Astrocyte of the spinal cord (primary cell): ENCODE measurements at regions not wholly inside any gene's neighbourhood (a gene's known extent, or its start where the extent isn't known, plus 50 kb on each side); places are given as distances from the start of the nearest gene placed in this dataset.

Source experiments
- DNase-seq: peaks from one replicate; pipeline ENCODE4 v3.0.0; 2011; ENCODE audit warnings: low read depth, low spot score
- H3K4me3 ChIP-seq: 2 replicates; pipeline ENCODE4 v1.5.1; 2011; ENCODE audit warnings: low read depth, mild to moderate bottlenecking, low read length, moderate library complexity
- in situ Hi-C: cut with HindIII; loops from 2 replicates; pipeline ENCODE4 v1.10.0; 2017; ENCODE audit warnings: low sequenced_read_pairs
- TF ChIP-seq, protein P1 (sequence below): IDR thresholded peaks from 2 replicates; pipeline ENCODE4 v1.5.1; 2012; ENCODE audit warnings: low read depth, mild to moderate bottlenecking, low read length, inconsistent platforms

DNA sequence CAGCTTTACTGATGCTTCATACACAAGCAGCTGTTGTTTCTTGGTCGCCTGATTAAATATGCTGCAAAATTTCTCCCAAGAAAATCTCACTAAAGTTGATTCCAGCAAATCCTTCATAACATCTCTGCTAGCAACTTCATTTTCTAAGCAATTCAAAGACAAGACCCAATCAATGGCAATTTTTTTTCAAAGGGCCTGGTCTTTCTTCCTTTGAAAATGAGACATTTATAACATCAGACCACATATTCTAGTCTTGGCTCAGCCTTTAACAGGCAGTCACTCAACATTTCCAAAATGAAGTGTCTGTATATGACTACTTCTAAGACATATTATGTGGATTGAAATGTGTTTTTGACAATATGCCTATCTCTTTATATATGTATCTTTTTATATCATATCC is 702.6 kb downstream of the KCNA4 start:
- in situ Hi-C loops: no loop called here
- DNase-seq: no peak
- H3K4me3 ChIP-seq: no peak overlapping the region
- TF ChIP-seq, protein P1, sequence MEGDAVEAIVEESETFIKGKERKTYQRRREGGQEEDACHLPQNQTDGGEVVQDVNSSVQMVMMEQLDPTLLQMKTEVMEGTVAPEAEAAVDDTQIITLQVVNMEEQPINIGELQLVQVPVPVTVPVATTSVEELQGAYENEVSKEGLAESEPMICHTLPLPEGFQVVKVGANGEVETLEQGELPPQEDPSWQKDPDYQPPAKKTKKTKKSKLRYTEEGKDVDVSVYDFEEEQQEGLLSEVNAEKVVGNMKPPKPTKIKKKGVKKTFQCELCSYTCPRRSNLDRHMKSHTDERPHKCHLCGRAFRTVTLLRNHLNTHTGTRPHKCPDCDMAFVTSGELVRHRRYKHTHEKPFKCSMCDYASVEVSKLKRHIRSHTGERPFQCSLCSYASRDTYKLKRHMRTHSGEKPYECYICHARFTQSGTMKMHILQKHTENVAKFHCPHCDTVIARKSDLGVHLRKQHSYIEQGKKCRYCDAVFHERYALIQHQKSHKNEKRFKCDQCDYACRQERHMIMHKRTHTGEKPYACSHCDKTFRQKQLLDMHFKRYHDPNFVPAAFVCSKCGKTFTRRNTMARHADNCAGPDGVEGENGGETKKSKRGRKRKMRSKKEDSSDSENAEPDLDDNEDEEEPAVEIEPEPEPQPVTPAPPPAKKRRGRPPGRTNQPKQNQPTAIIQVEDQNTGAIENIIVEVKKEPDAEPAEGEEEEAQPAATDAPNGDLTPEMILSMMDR: no peak

DNA sequence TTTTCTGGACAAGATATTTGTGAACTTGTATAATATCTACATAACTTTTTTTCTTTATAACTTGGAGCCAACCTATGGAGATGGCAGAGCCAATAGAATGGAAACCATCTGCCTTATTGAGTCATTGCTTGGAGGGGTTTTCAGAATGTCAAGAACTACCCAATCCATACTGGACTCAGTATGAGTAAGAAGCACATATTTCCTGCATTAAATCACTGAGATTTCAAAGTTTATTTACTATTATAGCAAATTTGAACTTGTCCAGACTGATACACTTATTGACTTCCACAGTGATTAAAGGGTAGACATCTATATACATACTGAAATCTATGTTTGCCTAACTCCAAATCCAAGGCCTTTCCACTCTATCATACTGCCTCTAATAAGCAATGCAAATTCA is 704.0 kb downstream of the KCNA4 start:
- TF ChIP-seq, protein P1: no peak
- DNase-seq: peak; percentile 49
- in situ Hi-C loops: no loop called here
- no peak overlapping the region for H3K4me3 ChIP-seq

DNA sequence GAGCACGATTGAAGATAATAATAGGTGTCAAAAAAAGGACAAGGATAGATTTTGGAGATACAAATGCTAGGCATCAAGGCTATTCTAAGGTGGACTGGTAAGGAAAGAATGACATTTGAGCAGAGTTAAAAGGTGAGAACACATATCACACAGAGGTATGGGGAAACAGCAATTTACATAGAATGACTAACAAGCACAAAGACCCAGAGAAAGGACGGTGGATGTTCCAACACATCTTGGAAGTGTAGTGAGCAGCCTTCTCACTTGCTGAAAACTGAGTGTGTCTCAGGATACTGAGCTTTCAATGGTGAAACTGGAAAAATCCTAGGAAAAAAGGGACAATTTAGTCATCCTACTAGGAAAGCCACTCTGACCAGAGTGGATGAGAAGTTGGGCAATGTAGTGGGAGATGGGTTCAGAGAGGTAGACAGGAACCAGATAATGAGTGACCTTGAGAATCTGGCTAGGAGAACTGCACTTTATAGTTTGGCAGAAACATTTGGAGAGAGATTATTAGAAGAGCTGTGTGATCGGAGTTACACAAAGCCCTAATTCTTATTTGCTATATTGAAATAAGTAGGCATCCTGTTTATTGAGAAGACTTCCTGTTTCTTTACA is 706.0 kb downstream of the KCNA4 start:
- in situ Hi-C loops: no loop called here

DNA sequence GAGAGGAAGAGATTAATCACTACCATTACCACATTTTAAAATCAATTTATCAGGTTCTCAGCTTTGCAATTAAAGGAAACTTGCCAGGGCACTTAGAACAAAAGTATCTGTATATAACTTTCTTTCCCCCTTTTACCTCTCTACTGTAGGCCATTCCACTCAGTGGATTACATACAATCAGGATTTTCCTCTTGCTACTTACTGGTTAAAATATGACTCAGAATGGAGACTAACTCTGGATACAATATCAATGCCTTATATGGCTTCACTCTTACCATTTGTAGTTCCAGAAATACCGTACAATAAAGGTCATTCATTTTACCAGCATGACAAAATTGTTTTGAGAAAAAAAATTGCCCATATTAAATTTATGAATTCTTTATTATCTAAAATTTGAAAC is 706.8 kb downstream of the KCNA4 start:
- in situ Hi-C loops: no loop called here
- no peak overlapping the region for H3K4me3 ChIP-seq
- TF ChIP-seq, protein P1: no peak
- DNase-seq: peak; percentile 89

More for the DNA sequence above, 706.0 kb downstream of the KCNA4 start:
- H3K4me3 ChIP-seq: no peak overlapping the region
- no peak for DNase-seq
- TF ChIP-seq, protein P1: no peak

DNA sequence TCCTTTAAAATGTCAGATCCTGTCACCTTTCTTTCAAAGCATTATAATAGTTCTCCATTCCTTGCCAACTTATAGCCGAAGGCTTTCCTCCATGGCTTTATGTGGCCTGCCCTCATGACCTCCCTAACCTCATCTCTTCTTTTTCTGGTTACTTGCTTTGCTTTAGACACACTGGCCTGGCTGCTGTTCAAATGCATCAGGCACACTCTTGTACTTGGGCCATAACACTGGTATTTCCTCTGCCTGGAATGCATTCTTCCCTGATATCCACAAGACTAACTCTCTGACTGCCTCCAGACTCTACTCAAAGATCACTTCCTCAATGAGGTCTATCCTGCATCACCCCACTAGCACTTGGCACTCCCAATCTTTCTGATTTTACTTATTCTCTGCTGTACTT is 710.3 kb downstream of the KCNA4 start:
- no peak overlapping the region for H3K4me3 ChIP-seq
- TF ChIP-seq, protein P1: no peak
- peak; percentile 92 for DNase-seq
- in situ Hi-C loops: no loop called here

DNA sequence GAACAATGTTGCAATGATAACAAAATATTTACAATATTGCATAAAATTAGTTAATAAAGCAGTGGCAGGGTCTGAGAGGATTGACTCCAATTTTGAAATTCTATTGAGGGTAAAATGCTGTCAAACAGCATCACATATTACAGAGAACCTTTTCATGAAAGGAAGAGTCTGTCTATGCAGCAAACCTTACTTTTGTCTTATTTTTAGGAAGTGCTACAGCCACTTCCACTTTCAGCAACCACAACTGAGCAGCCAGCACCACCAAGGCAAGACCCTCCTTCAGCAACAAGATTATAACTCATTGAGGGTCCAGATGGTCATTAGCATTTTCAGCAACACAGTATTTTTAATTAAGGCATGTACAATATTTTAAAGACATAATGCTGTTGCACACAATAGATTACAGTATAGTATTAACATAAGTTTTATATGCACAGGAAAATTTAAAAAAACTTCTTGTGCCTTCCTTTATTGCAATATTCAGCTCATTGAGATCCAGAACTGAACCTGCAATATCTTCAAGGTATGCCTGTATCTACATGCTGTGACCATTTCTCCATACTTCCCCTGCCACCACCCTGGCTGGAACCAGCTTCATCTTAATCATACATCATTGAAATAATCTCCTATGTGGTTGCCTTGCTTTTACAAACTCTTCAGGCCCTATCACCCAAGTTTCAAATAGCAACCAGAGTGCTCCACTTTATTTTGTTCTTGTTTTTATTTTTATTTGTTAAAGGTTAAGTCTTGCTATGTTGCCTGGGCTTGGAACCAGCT is 711.2 kb downstream of the KCNA4 start:
- H3K4me3 ChIP-seq: no peak overlapping the region
- DNase-seq: no peak
- in situ Hi-C loops: no loop called here
- TF ChIP-seq, protein P1: no peak
